H9 (cell line): ENCODE measurements at regions not wholly inside any gene's neighbourhood (a gene's known extent, or its start where the extent isn't known, plus 50 kb on each side); places are given as distances from the start of the nearest gene placed in this dataset.
A peak's percentile ranks its signal among the peaks of the same experiment; 100 is the strongest.
"Not testable (repeated sequence)": the region's sequence is repeated elsewhere in the genome, so short reads cannot be mapped to it uniquely, and the experiment has no call there.

Experiments used
- DNase-seq: peaks from one replicate; pipeline ENCODE4 v3.0.0-alpha.2; 2017
- H2AFZ ChIP-seq: one replicate; pipeline ENCODE4 v1.6.1; 2013; ENCODE audit warnings: mild to moderate bottlenecking, low read length, control low read depth, moderate library complexity
- H2AK5ac ChIP-seq: 2 replicates; pipeline ENCODE4 v1.6.1; 2013; ENCODE audit warnings: low read length, control low read depth, mixed read lengths; ENCODE audit not compliant: insufficient read length
- H2BK120ac ChIP-seq: one replicate; pipeline ENCODE4 v1.6.1; 2013; ENCODE audit warnings: low read depth, mild to moderate bottlenecking, low read length, control low read depth, inconsistent platforms; ENCODE audit not compliant: poor library complexity, severe bottlenecking
- H2BK12ac ChIP-seq: 2 replicates; pipeline ENCODE4 v1.6.1; 2013; ENCODE audit warnings: low read length, control low read depth, mixed read lengths, low read depth; ENCODE audit not compliant: insufficient read length
- H2BK15ac ChIP-seq: 2 replicates; pipeline ENCODE4 v1.6.1; 2013; ENCODE audit warnings: low read depth, low read length, control low read depth
- H2BK20ac ChIP-seq: one replicate; pipeline ENCODE4 v1.6.1; 2013; ENCODE audit warnings: low read depth, mild to moderate bottlenecking, low read length, control low read depth, inconsistent platforms; ENCODE audit not compliant: poor library complexity, severe bottlenecking
- H2BK5ac ChIP-seq: 2 replicates; pipeline ENCODE4 v1.6.1; 2013; ENCODE audit warnings: low read length, control low read depth, mixed read lengths; ENCODE audit not compliant: insufficient read length
- H3K14ac ChIP-seq: 2 replicates; pipeline ENCODE4 v1.6.1; 2013; ENCODE audit warnings: low read length, control low read depth; ENCODE audit not compliant: insufficient read depth
- H3K18ac ChIP-seq: 2 replicates; pipeline ENCODE4 v1.6.1; 2013; ENCODE audit warnings: low read depth, mild to moderate bottlenecking, mixed read lengths, low read length, control low read depth; ENCODE audit not compliant: insufficient read length
- H3K23ac ChIP-seq: 2 replicates; pipeline ENCODE4 v1.6.1; 2013; ENCODE audit warnings: low read length, control low read depth, mixed read lengths, low read depth; ENCODE audit not compliant: insufficient read length
- H3K23me2 ChIP-seq: 2 replicates; pipeline ENCODE4 v1.6.1; 2013; ENCODE audit warnings: low read depth, mild to moderate bottlenecking, mixed read lengths, low read length, control low read depth; ENCODE audit not compliant: insufficient read length, poor library complexity, severe bottlenecking
- H3K27ac ChIP-seq: 2 replicates; pipeline ENCODE4 v1.5.1; 2013; ENCODE audit warnings: low read length, control low read depth, mixed read lengths, low read depth; ENCODE audit not compliant: insufficient read length
- H3K27me3 ChIP-seq: 2 replicates; pipeline ENCODE4 v1.6.1; 2013; ENCODE audit warnings: low read length, control low read depth, inconsistent platforms; ENCODE audit not compliant: insufficient read depth
- H3K4ac ChIP-seq: 2 replicates; pipeline ENCODE4 v1.6.1; 2013; ENCODE audit warnings: low read depth, mild to moderate bottlenecking, control low read depth, inconsistent platforms, low read length, moderate library complexity
- H3K4me1 ChIP-seq: 2 replicates; pipeline ENCODE4 v1.6.1; 2013; ENCODE audit warnings: low read length, control low read depth, inconsistent platforms; ENCODE audit not compliant: insufficient read depth
- H3K4me2 ChIP-seq: 2 replicates; pipeline ENCODE4 v1.6.1; 2013; ENCODE audit warnings: low read length, control low read depth, mixed read lengths; ENCODE audit not compliant: insufficient read length, insufficient read depth
- H3K56ac ChIP-seq: 2 replicates; pipeline ENCODE4 v1.6.1; 2013; ENCODE audit warnings: low read depth, mild to moderate bottlenecking, mixed read lengths, low read length, control low read depth; ENCODE audit not compliant: insufficient read length
- H3K79me1 ChIP-seq: 2 replicates; pipeline ENCODE4 v1.6.1; 2013; ENCODE audit warnings: low read depth, mild to moderate bottlenecking, moderate library complexity, low read length, control low read depth, inconsistent platforms; ENCODE audit not compliant: insufficient read depth, poor library complexity, severe bottlenecking
- H3K79me2 ChIP-seq: 2 replicates; pipeline ENCODE4 v1.6.1; 2013; ENCODE audit warnings: low read length, control low read depth, inconsistent platforms; ENCODE audit not compliant: insufficient read depth
- H3K9ac ChIP-seq: 2 replicates; pipeline ENCODE4 v1.6.1; 2013; ENCODE audit warnings: low read length, control low read depth, mixed read lengths; ENCODE audit not compliant: insufficient read length; ENCODE audit errors: extremely low read depth
- H3K9me3 ChIP-seq: one replicate; pipeline ENCODE4 v1.6.1; 2013; ENCODE audit warnings: low read depth, low read length, inconsistent platforms; ENCODE audit not compliant: control insufficient read depth
- H3T11ph ChIP-seq: one replicate; pipeline ENCODE4 v1.6.1; 2013; ENCODE audit warnings: mild to moderate bottlenecking, low read length, control low read depth, inconsistent platforms
- H4K20me1 ChIP-seq: one replicate; pipeline ENCODE4 v1.6.1; 2013; ENCODE audit not compliant: control insufficient read depth, insufficient read length, insufficient read depth
- H4K5ac ChIP-seq: 2 replicates; pipeline ENCODE4 v1.6.1; 2013; ENCODE audit warnings: low read depth, mild to moderate bottlenecking, mixed read lengths, low read length, control low read depth; ENCODE audit not compliant: insufficient read length
- H4K8ac ChIP-seq: replicated peaks from 2 replicates; pipeline ENCODE4 v1.6.1; 2013; ENCODE audit warnings: low read length, control low read depth, mixed read lengths, low read depth; ENCODE audit not compliant: insufficient read length
- H4K91ac ChIP-seq: 2 replicates; pipeline ENCODE4 v1.6.1; 2013; ENCODE audit warnings: low read depth, mild to moderate bottlenecking, moderate library complexity, mixed read lengths, low read length, control low read depth; ENCODE audit not compliant: insufficient read length
- H3K27ac Mint-ChIP-seq, 3 experiments: 2 replicates in 2 of 3; 3 replicates in 1 of 3; pipeline ENCODE4 v1.8.0; 2020 to 2021; ENCODE audit warnings: mixed read lengths in 3 of 3, mild to moderate bottlenecking in 1 of 3, moderate library complexity in 1 of 3
- H3K27me3 Mint-ChIP-seq: 2 replicates; pipeline ENCODE4 v1.8.0; 2021; ENCODE audit warnings: low read depth, mild to moderate bottlenecking, moderate library complexity, mixed read lengths
- H3K36me3 Mint-ChIP-seq, 3 experiments: 2 replicates in 2 of 3; 3 replicates in 1 of 3; pipeline ENCODE4 v1.8.0; 2020 to 2021; ENCODE audit warnings: low read depth in 3 of 3, mixed read lengths in 3 of 3; ENCODE audit not compliant: insufficient read depth in 1 of 3
- H3K4me1 Mint-ChIP-seq, 2 experiments: 2 replicates each; pipeline ENCODE4 v1.8.0; 2020; ENCODE audit warnings: mixed read lengths in 2 of 2
- H3K4me3 Mint-ChIP-seq, 2 experiments: 2 replicates in 1 of 2; 3 replicates in 1 of 2; pipeline ENCODE4 v1.8.0; 2020 to 2021; ENCODE audit warnings: mild to moderate bottlenecking in 2 of 2, mixed read lengths in 2 of 2, moderate library complexity in 1 of 2
- H3K9me3 Mint-ChIP-seq, 2 experiments: 2 replicates in 1 of 2; 3 replicates in 1 of 2; pipeline ENCODE4 v1.8.0; 2020; ENCODE audit warnings: mild to moderate bottlenecking in 2 of 2, mixed read lengths in 2 of 2, moderate library complexity in 1 of 2
- WGBS: extraction: QIAGEN DNeasy Blood & Tissue Kit; methylation state at CpG from one replicate; pipeline ENCODE4 v1.1.7; 2013; ENCODE audit warnings: missing lambda C conversion rate, low lambda C conversion rate, mixed read lengths; ENCODE audit not compliant: insufficient read length; ENCODE audit errors: extremely low coverage; 5-methylcytosine and 5-hydroxymethylcytosine counted together

DNA sequence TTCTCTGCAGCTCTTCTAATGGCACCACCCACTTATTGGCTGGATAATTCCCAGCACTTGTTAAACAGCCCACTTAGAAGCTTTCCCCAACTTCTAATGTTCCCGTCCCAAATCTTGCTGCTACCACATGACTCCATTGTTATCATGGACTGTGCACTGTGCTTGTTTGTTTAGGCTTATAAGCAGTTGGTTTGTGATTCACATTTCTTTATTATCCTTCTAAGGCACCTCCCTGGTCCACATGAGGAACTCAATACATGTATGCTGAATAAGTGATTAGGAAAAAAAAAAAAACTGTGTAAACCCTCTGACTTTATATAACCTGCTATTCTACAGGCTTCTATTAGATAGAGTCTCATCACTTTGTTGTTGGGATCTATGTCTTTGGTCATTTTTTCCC, 311.7 kb upstream of the CHRNA7 start:
- not testable (repeated sequence) for H3K23me2 ChIP-seq, H3K27ac ChIP-seq, H4K20me1 ChIP-seq, H4K91ac ChIP-seq, H3K4me1 ChIP-seq, H3K36me3 Mint-ChIP-seq, H3K14ac ChIP-seq, H2BK15ac ChIP-seq, H3K4me1 Mint-ChIP-seq, H3K56ac ChIP-seq, H3K79me1 ChIP-seq, H3K4me3 Mint-ChIP-seq, H3K18ac ChIP-seq, H3K23ac ChIP-seq, H4K8ac ChIP-seq, H2BK5ac ChIP-seq, H2BK20ac ChIP-seq, H3K27me3 ChIP-seq, H3K4me2 ChIP-seq, H3K79me2 ChIP-seq, H2BK120ac ChIP-seq, H3K27me3 Mint-ChIP-seq, H2AK5ac ChIP-seq, H3K27ac Mint-ChIP-seq, H2AFZ ChIP-seq, H3K9me3 ChIP-seq, H3K4ac ChIP-seq, H2BK12ac ChIP-seq, H3K9me3 Mint-ChIP-seq, H4K5ac ChIP-seq, H3K9ac ChIP-seq, H3T11ph ChIP-seq, DNase-seq
- WGBS = no CpG with 5 or more reads among the region's 1 CpG

DNA sequence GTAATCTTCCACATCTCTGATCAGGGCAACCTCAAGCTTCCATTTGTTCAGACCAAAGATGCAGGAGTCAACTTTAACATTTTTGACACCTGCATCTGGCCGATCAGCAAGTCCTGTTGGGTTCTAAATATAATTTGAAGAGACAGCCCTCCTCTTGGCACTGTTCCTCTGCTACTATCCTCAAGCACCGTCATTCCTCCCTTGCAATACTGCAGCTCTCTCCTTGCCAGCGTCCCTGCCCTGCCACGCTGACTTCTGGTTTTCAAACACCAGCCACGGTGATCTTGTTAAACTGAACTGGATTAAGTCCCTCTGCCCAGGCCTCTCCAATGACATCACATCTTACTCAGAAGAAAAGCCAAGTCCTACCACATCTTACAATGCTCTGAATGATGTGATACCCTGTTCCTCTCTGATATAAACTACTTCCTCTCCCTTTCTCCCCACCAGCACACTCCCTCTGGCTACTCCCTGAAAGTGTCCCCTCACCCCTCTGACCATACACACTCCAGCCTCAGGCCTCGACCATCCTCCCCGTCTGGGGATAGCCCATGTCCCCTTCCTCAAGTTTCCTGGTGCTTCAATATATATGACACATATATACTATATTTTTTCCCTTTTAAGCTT, 310.8 kb upstream of the CHRNA7 start:
- not testable (repeated sequence) for H3K4me2 ChIP-seq, H3K27ac ChIP-seq, H3T11ph ChIP-seq, H2BK15ac ChIP-seq, H4K91ac ChIP-seq, H3K56ac ChIP-seq, H3K36me3 Mint-ChIP-seq, H4K5ac ChIP-seq, H3K23ac ChIP-seq, H2AFZ ChIP-seq, H3K79me1 ChIP-seq, H3K9me3 ChIP-seq, H4K8ac ChIP-seq, H2BK120ac ChIP-seq, H3K27me3 ChIP-seq, H2BK12ac ChIP-seq, H3K14ac ChIP-seq, H3K23me2 ChIP-seq, H3K4me1 ChIP-seq, H3K4ac ChIP-seq, H2AK5ac ChIP-seq, H2BK5ac ChIP-seq, H3K18ac ChIP-seq, H3K79me2 ChIP-seq, H3K27me3 Mint-ChIP-seq, H3K4me1 Mint-ChIP-seq, H3K9me3 Mint-ChIP-seq, H3K4me3 Mint-ChIP-seq, H2BK20ac ChIP-seq, H3K9ac ChIP-seq, H4K20me1 ChIP-seq, DNase-seq
- WGBS = no CpG with 5 or more reads among the region's 7 CpGs
- peak overlapping the region in 1 of 3 experiments; percentile 48; a peak in 1 of 7 replicates for H3K27ac Mint-ChIP-seq
